H1 (cell line): ENCODE measurements at regions not wholly inside any gene's neighbourhood (a gene's known extent, or its start where the extent isn't known, plus 50 kb on each side); places are given as distances from the start of the nearest gene placed in this dataset.

Experiments
- HDAC6 ChIP-seq: IDR thresholded peaks from one replicate; pipeline ENCODE4 v1.7.1; 2012; ENCODE audit warnings: low read depth, mild to moderate bottlenecking, inconsistent platforms, low read length, moderate library complexity
- POLR2AphosphoS5 ChIP-seq: IDR thresholded peaks from 2 replicates; pipeline ENCODE4 v1.6.1; 2011; ENCODE audit warnings: low read depth, low read length
- TAF1 ChIP-seq: IDR thresholded peaks from 2 replicates; pipeline ENCODE4 v1.6.1; 2011; ENCODE audit warnings: mild to moderate bottlenecking, low read depth, low read length
- TF ChIP-seq, protein P1 (sequence below), 3 experiments: IDR thresholded peaks; 1 replicate in 2 of 3; 2 replicates in 1 of 3; pipeline versions ENCODE4 v1.5.1 to v1.6.1; 2011; ENCODE audit warnings: low read length in 3 of 3, mild to moderate bottlenecking in 3 of 3, inconsistent platforms in 2 of 3, low read depth in 1 of 3, moderate library complexity in 1 of 3; ENCODE audit not compliant: insufficient read depth in 1 of 3; ENCODE audit errors: control extremely low read depth in 1 of 3

- no peak for TF ChIP-seq POLR2AphosphoS5
- TF ChIP-seq, protein P1, sequence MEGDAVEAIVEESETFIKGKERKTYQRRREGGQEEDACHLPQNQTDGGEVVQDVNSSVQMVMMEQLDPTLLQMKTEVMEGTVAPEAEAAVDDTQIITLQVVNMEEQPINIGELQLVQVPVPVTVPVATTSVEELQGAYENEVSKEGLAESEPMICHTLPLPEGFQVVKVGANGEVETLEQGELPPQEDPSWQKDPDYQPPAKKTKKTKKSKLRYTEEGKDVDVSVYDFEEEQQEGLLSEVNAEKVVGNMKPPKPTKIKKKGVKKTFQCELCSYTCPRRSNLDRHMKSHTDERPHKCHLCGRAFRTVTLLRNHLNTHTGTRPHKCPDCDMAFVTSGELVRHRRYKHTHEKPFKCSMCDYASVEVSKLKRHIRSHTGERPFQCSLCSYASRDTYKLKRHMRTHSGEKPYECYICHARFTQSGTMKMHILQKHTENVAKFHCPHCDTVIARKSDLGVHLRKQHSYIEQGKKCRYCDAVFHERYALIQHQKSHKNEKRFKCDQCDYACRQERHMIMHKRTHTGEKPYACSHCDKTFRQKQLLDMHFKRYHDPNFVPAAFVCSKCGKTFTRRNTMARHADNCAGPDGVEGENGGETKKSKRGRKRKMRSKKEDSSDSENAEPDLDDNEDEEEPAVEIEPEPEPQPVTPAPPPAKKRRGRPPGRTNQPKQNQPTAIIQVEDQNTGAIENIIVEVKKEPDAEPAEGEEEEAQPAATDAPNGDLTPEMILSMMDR (IDR thresholded peaks at IDR 0.05; ENCODE audit: control extremely low read depth in 1 of 3, insufficient read depth in 1 of 3, low read depth in 1 of 3, low read length in 3 of 3), result no peak
- TF ChIP-seq HDAC6, result no peak
- TF ChIP-seq TAF1, result no peak
Observed at GRCh38 chr2:55776479-55776878, 82.8 kb upstream of the PNPT1 start.
